ENCODE measurements at regions not wholly inside any gene's neighbourhood (a gene's known extent, or its start where the extent isn't known, plus 50 kb on each side); places are given as distances from the start of the nearest gene placed in this dataset.

DNA sequence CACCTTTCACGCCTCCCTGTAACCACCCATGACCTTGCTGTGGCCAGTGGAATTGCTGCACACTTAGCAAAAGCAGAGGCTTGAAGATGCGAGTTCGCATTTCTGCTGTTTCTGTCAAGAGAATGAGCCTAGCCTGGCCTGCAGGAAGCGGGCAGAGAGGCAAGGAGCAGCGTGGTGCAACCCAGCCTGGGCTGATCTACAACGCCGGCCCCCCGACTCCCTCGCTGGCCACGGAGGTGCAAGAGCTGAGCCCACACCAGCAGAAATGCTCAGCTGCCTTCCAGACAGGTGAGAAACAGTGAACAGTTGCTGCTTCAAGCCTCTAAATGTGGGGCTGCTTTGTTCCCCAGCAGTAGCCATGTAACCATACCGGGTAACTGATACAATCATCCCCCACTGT is 116.4 kb downstream of the NCOR2 start:
- TF ChIP-seq, protein P1, sequence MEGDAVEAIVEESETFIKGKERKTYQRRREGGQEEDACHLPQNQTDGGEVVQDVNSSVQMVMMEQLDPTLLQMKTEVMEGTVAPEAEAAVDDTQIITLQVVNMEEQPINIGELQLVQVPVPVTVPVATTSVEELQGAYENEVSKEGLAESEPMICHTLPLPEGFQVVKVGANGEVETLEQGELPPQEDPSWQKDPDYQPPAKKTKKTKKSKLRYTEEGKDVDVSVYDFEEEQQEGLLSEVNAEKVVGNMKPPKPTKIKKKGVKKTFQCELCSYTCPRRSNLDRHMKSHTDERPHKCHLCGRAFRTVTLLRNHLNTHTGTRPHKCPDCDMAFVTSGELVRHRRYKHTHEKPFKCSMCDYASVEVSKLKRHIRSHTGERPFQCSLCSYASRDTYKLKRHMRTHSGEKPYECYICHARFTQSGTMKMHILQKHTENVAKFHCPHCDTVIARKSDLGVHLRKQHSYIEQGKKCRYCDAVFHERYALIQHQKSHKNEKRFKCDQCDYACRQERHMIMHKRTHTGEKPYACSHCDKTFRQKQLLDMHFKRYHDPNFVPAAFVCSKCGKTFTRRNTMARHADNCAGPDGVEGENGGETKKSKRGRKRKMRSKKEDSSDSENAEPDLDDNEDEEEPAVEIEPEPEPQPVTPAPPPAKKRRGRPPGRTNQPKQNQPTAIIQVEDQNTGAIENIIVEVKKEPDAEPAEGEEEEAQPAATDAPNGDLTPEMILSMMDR (IDR thresholded peaks at IDR 0.05) = no peak
- TF ChIP-seq NR2C2 (CRISPR knock-in tag; IDR thresholded peaks at IDR 0.05) (no peak), FOXJ3 (CRISPR knock-in tag; IDR thresholded peaks at IDR 0.05; ENCODE audit: borderline replicate concordance) (no peak), FOXP1 (CRISPR knock-in tag; IDR thresholded peaks at IDR 0.05; ENCODE audit: borderline replicate concordance) (no peak)

Measured in WTC11 (cell line).